ENCODE measurements at regions not wholly inside any gene's neighbourhood (a gene's known extent, or its start where the extent isn't known, plus 50 kb on each side); places are given as distances from the start of the nearest gene placed in this dataset.

DNA sequence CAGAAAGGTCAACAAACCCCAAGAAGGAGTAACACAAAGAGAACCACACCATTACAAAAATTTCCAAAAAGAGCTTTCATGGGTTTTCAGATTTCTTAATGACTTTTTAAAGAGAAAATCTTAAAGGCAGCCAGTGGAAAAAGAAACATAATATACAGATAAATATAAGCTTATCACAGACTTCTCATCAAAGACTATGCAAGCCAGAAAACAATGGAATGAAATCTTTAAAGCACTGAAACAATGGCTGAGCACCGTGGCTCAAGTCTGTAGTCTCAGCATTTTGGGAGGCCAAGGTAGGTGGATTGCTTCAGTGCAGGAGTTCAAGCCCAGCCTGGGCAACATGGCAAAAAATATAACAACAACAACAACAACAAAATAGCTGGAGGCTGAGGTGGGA is 237.4 kb downstream of the CYP26B1 start:
- no peak for DNase-seq

DNA sequence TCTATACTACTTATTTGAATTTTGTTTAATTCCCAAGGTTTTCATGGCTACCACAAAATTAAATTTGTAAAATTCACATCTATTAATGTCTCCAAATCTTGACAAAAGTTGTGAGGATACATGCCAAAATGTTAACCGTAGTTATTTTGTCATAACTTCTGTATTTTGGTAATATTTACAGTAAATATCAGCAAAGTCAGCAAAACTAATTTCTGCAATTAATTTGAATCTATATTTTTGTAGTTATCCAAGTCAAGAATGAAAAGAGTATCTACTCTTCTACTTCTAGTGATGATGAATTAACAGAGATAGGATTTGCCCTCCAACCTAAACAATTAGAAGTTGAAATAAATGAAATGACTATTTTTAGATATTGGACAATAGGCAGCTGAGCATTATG is 238.9 kb downstream of the CYP26B1 start:
- no peak for DNase-seq

DNA sequence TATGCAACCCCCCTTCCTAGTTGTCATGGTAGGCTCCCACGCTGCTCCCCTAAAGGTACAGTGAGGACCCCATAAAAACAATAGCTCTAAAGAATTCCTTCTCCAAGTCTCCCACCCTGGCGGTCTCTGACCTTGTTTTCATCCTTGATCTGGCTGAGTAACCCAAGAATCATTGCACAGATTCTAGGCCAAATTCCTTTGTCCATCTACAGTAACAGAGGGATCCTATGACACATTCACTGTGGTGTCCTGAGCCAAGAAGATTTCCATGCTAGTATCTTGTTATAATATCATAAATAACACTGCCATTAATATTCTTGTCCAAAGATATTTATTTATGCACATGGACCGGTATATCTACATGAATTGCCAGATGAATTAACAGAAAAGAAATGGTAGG is 240.2 kb downstream of the CYP26B1 start:
- DNase-seq, result no peak

DNA sequence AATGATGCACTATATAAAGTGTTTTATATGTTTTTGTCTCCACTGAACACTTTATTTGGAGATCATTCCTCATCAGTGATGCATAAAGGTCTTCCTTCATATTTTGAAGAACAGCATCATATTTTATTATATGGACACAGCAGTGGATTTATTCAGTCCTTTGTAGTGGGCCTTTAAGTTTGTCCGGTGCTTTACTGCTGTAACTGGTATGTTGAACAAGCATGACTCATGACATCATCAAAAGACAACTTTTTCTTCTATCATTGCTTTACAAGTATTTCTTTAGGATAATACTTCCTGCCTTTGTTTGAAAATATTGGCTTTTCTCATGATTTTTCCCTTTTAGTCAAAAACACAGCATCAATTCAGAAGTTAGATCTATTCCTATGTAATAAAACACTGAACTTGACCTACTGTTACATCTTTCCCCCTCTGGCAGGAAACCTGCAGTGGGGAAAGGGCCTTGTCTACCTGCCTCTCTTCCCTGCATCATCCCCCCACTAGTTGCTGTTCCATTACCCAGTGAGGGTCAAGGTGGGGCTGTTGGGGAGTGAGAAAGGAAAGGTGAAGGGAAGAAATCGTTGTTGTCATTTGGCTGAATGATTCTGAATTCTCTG is 241.2 kb downstream of the CYP26B1 start:
- no peak for DNase-seq

DNA sequence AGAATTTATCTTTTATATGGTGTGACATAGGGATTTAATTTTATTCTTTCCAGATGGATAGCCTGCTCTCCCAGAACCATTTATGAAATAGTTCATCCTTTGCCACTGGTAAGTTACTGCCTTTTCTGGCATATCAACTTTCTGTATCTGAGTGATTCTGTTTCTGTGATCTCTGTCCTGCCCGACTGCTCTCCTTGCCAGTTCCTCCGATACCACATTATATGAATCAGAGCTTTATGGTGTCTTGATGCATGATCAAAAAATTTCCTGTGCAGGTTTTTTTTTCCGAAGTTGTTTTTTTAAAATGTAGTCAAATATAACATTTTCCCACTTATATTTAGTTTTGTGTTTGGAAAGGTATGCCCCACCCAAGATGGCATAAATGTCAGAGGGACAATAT is 242.5 kb downstream of the CYP26B1 start:
- no peak for DNase-seq

DNA sequence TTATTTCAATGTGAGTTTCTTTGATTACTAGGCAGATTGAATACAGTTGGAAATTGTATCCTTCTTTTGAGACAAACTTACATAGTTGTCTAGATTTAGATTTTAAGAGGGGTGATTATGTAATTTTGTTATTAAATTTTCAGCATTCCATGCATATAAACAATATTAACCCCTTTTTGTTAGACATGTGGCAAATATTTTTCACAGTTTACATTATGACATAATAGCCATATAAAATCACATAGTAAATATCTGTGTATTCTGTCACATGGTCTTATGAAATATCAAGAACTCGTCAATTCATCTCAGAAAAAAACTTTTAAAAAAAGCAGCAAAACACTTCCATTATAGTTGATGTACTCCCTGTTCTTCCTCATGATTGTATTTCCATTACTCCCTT is 243.8 kb downstream of the CYP26B1 start:
- no peak for DNase-seq

DNA sequence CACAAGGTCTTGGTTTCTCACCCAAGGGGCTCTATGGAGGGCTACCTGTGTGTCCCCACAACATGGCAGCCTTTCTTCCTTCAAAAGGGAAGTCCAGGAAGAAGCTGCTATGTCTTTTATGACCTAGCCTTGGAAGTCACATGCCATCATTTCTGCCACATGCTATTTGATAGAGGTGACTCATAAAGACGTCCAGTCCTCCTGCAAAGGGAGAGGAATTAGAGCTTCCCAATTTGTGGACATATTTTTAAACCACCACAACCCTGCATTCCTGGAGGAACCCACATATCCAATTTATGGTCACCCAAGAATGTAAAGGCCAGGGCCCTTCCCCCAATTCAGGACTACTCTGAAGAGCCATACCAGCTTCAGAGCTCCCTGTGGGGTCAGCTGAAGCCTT is 246.2 kb downstream of the CYP26B1 start:
- no peak for DNase-seq

DNA sequence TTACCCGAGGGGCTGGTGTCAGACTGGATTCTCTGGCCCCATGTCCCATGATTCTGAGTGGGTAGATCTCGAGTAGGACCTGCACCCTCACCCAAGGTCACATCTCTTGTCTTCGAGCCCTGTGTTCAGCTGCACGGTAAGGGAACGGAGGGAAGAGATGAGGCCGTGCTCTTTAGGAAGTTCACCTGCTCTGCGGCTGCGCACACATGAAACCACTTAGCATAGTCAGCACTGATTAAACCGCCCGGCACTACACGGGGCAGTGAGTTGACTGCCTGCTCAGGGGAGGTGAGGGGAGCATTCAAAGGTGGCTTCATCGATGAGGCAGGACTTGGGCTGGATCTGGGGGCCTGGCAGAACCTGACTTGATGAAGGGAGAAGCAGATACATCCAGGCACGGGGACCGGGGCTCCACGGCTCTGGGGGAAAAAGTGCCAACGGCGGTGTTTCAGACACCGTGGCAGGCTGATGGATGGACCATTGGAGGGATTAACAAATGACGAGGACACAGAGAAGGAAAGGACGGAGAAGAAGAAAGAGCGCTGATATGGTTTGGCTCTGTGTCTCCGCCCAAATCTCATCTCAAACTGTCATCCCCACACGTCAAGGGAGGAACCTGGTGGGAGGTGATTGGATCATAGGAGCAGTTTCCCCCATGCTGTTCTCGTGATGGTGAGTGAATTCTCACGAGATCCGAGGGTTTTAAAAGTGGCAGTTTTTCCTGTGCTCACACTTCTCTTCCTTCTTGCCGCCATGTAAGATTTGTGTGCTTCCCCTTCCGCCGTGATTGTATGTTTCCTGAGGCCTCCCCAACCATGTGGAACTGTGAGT is 248.6 kb downstream of the CYP26B1 start:
- no peak for DNase-seq

DNA sequence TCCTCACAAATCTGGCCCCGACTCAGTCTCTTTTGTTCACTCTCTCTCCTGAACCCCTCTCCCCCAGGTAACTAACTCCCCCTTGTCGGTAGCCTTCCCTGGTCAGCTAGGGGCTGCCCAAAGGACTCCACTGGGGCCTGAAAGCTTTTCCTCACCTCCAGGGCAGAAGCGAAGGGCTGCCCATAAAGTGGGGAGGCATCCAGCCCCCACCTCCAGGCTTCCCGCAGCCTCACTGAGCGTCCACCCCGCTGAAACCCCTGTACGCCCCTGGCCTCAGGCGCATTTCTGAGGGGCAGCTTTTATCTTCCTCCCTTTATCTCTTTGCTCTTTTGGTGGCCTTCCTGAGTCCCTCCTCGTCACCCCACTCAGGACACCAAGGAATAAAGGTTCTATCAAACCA is 249.3 kb downstream of the CYP26B1 start:
- DNase-seq, result no peak

DNA sequence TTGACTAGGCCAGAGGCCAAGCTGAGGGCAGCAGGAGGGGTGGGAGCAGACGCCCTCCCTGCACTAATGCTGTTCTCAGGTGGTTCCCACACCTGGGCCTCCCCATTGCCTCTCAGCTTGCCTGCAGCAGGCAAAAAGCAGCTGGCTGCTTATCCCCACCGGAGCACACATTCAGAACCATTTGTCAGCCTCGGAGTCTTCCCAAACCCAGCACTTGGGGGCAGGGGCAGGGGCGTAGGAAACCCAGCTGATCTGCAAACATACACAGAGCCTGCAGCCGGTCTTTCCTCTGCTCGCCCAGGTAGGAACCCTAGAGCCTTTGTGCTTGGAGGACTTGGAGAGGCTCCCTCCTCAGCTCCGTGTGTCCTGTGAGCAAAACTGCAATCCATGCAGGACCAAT is 249.8 kb downstream of the CYP26B1 start:
- DNase-seq, result no peak

DNA sequence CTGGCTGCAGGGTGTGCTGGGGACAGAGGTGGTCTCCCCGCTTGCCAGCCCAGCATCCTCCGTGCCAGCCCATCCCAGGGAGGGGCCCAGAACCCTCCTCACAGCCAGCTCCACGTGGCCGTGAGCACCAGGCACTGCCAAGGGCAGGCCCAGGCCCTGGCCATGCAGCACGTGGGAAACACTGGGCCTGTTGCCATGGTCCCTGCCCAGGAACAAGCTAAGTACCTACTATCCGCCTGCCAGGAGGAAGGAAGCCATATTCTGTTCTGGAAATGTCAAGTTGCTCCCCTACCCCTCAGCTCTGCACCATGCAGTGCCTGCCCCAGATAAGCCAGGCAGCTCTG is 250.6 kb downstream of the CYP26B1 start:
- no peak for DNase-seq

DNA sequence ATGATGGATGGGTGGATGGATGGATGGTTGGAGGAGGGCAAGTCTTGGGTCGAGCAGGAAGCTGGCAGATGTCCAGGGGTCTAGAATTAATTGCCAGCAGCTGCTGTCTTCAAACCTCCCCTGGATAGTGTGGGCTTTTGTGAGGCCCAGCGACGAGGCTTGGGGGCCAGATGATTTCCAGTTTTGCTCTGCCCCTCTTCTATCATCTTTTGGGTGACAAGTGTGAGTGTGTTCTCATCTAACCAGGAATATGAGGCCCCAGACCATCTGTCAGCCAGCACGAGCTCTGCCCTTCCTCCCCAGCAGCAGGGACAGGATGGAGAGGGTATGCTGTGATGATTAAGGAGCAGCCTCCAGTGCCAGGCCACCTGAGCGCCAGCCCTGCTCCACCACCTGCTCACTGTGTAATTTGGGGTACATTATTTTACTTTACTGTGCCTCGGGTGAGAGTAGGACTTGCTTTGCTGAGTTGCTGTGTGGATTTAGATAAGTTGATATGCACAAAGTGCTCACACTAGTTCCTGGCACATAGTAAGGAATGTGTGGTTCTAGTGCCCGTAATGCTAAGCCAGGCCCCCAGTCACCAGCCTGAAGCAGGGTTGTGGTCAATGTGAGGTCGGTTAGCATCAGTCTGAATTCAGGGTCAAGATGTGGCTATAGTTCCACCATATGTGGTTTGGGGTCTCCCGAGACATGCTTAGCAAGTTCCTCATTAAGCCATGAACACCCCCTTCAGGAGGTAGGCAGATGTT is 251.1 kb downstream of the CYP26B1 start:
- no peak for DNase-seq

DNA sequence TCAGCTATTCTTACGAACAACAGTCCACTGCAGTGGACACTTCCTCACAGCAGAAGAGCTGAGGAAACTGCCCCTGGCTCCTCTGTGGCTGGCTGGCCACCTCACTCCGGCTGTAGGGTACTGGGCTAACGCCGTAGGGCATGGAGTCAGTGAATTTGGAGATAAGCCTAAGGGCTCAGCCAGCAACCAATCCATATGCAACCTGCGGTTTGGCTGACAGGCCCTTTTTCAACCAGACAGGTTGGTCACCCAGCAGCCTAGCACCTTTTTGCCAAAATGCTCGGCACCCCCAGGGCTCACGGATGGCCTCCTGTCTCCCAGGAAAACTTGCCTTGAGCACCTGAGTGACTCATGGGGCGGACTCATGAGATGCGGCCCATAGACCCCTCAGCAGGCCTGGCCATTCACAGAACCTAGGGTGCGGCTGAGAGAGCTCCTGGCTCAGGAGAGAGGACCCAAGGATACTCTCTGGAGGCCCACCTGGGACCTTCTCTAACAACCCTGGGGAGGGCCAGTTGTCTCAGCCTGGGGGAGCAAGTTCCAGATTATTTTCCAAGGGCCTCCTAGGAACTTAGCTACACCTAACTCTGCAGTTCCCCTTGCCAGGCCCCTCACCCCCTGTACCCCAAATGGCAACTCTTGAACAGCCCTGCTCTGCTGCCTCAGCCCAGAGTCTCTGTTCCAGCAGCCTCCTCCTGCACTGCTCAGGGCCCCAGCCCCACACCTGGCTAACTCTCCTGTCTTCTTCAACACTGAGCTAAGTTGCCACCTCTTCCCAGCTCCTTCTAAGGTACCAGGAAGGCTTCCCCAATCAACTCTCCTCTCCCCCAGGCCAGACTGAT is 252.1 kb downstream of the CYP26B1 start:
- no peak for DNase-seq

DNA sequence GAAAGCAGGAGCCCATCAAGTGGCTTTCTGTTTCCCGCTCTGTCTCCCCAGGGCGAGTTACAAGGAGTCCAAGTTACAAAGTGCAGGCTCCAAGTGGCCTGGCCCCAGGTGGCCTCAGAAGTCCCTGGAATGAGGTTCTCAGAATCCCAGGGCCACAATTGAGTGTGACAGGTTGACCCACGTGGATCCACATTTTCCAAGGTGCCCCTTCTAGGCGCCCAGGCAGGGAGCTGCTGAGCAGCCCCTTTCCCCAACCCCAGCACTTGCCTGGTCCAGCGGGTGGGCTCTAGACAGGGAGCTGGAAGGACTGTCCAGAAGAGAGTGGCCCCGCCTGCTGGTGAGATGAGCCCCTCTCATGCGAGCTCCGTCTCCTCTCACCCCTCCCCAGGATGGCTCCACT is 253.4 kb downstream of the CYP26B1 start:
- DNase-seq, result no peak

DNA sequence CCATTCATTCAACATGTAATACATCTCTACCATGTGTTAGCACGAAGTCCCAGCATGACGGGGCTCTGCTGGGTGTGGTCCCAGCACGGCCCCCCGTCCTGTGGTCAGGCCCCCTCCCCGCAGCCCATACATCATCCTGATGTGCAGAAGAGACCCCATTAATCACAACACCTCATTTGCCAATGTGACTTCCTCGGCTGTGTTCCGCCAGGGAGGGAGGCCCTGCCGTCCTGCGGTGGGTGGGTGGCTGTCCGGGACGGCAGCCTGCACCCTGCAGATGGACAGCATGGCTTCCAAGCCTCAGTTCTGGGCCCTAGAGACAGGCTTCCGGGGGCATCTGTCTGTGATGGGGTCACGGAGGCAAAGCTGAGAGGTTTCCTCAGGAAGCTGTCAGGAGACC is 254.0 kb downstream of the CYP26B1 start:
- no peak for DNase-seq

DNA sequence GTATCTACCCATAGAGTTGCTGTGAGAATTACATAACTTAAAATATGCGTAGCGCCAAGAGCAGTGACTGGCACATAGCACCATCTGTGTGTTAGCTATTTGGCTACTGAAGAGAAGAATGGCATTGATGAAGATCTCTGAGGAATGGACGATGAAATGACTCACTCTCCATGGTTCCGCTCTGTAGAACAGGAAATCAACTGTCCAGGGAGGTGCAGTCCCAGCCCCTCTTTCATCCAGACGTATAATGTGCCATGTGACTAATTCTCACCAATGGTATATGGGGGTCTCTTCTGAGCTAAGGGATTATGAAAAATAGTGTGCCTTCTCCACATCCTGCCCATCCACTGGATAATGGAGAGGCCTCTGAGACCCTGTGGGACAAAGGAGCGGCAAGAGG is 254.8 kb downstream of the CYP26B1 start:
- no peak for DNase-seq

DNA sequence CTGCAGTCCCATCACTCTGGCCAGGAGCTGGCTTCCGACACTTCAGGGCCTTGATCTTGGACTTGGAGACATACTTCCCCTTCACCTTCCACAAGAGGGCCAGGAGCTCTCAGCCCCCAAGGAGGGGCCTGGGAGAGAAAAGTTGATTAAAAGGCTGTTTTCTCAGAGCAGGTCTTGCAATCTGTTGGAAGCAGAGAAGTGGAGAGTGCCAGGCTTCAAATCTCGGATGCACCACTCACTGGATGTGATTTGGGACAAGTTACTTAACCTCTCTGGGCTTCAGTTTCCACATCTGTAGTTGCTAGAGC is 255.3 kb downstream of the CYP26B1 start:
- DNase-seq, result no peak

DNA sequence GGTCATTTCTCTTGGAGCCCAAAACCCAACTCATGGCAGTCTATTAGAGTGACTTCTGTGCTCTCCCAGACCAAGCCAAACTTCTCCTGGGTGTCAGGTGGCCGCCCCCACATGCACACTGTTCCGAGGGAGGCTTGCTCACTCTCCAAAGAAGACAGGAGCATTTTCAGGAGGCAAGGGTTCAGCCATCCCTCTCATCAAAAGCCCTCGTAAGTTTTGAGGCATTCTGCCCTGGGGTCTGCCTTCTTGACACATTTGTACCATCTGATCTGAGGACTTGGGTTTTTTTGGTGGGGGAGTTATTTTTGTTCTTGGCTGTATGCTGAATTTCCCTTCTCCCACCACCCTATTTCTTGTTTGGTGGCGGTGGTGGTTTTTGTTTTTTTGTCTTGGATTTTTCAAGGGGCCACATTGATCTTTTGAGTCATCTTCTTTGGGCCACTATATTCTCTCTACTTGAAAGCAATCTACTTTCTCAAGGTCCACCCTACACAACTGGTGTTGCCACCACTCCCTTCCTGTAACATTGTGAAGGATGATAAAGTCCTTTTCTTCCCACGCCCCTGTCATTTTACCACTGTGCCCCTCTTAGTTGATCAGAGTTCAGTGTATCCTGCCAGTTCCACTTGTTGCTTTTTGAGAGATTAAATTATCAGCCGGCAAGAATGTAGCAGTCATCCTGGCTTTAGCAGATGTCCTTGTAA is 255.8 kb downstream of the CYP26B1 start:
- DNase-seq, result no peak

DNA sequence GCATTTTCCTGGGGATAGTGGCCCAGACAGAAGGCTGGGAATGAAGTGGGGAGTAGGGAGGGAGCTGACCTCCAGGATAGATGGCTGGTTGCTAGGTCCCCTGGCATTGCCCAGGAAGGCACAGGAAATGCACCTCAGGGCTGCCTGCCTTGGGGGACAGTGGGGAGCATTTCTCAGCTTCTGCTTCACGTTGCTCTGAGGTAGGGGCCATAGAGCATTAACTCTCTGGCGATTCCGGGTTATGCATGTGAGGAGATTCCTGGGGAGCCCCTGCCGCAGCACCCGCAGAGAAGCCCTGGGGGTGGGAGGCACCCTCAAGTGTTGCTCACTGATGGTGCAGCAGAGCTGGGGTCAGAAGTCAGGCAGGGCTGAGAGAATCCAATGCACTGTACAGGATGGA is 256.5 kb downstream of the CYP26B1 start:
- no peak for DNase-seq

DNA sequence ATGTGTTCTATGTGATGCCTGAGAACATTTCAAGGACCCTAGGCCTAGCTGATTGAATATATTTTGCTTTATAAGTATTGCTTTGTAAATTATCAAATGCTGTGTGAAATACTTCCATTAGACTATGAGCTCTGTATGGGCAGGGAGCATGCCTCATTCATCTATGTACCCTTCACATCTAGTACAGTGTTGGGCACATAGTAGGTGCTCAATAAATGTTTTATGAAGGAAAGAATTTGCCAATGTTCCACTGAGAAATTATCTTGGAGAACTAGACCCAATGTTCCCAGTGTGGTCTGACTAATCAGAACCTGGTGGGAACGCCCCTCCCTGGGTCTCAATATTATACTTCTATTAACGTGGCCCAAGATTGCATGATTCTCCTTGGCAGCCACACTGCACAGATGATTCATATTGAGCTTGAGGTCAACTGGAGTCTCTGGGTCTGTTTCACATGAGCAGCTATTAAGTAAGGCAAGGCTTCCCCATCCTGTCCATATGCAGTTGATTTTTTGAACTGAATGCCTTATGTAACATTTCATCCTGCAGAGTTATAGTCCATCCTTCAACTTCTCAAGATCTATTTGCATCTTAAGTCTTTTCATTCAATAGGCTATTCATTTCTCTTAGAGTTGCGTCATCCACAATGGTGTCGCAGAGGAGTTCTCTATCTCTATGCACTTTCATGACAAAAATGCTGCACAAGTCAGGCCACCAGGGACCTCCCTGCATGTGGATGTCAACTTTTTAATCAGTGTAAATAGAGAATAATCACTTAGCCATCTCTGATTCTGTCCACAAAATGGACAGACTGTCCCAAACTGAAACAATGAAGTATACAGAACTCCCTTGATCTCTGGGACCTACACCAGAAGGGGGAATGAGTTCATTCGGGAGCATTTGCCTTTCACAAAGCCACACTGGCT is 257.6 kb downstream of the CYP26B1 start:
- no peak for DNase-seq

DNA sequence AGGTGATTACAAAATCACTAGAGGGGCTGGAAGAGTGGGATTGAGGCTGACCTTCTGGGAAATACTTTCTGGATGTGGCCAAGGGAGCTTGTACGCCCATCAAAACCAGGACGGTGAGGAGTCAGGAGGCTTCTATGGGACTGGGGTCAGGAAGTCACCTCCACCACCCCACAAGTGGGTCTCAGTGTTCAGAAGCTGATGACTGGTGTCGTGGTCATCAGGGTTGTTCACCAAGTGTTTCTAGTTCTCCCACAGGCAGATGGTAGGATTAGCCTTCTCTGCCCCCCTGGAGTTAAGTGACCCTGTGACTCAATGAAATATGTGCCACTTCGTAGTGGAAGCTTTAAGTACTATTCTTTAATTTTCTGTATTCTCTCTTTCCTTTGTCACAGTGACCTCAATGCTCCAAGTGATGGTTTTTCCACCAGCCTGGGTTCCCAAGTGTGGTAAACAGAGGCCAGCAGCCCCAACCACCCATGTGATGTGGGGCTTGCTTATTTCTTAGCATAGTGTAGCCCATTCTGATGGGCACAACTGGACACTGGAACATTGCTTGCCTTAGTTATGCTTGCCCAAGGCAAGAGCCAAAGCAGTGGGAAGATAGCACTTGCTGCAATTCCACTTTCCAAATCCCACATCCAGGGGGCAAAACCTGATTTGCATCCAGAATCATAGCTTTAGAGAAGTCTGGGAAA is 258.8 kb downstream of the CYP26B1 start:
- no peak for DNase-seq
